Stimulated activated CD8-positive, alpha-beta memory T cell treated with anti-CD3 and anti-CD28 coated beads, Interleukin-7, amount 100 ng/mL, for 24 hours (primary cell): ENCODE measurements at regions not wholly inside any gene's neighbourhood (a gene's known extent, or its start where the extent isn't known, plus 50 kb on each side); places are given as distances from the start of the nearest gene placed in this dataset.
"Not testable (repeated sequence)": the region's sequence is repeated elsewhere in the genome, so short reads cannot be mapped to it uniquely, and the experiment has no call there.

Experiments
- DNase-seq: peaks from one replicate; pipeline ENCODE4 v3.0.0-alpha.2; 2020; ENCODE audit warnings: low read depth

DNA sequence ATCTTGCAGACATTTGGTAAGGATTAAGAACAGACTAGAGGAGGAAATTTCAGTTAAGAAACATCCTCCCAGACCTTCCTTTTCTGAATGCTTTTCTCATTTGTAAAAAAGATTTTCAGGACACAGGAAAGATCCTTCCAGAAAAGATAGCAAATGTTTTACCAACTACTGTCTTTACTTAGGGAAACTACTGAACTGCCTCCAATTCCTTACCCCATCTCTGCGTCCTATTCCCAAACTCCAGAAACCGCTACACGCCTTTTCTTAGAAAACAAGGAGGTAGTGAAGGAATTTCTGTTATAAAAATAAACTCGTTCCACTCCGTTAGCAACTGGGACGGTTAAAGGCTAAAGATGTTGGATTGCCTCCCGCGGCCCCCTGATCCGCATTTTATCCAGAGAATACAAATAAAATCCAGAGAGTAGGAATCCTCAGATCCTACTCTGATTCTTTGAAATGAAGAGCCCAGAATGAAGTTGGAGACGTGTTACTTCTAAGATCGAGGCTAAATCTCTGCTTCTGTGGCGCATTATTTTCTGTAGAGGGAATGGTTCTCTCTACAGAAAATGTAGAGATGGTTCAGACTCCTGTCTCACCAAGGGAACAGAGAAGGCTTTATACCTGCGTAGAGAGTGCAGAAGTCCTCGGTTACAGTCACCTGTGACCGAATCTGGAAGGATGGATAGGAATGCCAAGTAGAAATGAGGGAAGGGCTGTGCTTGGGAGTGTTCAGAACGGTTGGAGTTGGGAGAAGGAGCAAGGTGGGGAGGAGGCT lies 133.0 kb downstream of the GPX5 start:
- no peak for DNase-seq

DNA sequence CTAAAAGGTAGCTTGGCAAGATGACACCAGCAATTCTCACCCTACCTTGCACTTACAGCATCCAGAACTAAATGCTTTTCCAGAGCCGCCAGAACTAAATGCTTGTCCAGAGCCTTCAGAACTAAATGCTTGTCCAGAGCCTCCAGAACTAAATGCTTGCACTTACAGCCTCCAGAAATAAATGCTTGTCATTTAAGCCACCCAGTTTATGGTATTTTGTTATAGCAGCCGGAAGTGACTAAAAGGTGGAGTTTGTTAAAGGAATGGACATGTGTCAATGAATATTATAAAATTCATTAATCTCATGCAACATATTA lies 133.5 kb downstream of the GPX5 start:
- DNase-seq, result no peak

DNA sequence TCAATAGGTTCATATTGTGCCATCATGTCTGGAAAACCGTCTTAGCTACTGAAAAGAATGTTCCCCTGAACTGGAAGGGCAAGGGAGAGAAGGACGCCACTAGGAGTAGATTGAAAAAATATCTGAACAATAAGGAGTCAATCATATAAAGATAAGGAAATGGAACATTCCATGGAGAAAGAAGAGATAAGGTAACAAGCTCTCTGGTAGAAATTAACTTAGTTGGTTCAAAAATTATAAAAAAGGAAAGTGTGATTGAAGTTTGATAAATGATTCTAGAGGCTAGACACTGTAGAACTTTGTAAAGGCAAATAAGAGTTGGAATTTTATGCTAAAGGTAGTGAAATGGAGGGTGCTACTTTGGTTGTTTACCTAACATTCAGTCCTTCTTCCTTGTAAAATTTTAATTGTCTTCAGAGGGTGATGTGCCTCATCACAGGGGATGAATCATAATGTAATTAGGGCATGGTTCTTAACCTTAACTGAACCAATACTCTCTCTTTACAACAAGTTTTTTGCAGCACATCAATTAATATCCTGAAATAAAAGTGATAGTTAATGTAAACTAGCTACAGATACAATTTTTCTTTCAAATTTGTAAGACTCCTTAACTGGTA lies 135.5 kb downstream of the GPX5 start:
- no peak for DNase-seq

GRCh38 chr6:28664870-28665396 lies 139.3 kb downstream of the GPX5 start:
- no peak for DNase-seq

- DNase-seq, result no peak
Measured at GRCh38 chr6:28673417-28673786, 147.7 kb downstream of the GPX5 start.

- peak; percentile 50 for DNase-seq
Measured at GRCh38 chr6:28673787-28674671, 148.3 kb downstream of the GPX5 start.

- no peak for DNase-seq
Measured at GRCh38 chr6:28675600-28675999, 149.9 kb downstream of the GPX5 start.

- no peak for DNase-seq
Measured at GRCh38 chr6:28682542-28682941, 156.9 kb downstream of the GPX5 start.

DNA sequence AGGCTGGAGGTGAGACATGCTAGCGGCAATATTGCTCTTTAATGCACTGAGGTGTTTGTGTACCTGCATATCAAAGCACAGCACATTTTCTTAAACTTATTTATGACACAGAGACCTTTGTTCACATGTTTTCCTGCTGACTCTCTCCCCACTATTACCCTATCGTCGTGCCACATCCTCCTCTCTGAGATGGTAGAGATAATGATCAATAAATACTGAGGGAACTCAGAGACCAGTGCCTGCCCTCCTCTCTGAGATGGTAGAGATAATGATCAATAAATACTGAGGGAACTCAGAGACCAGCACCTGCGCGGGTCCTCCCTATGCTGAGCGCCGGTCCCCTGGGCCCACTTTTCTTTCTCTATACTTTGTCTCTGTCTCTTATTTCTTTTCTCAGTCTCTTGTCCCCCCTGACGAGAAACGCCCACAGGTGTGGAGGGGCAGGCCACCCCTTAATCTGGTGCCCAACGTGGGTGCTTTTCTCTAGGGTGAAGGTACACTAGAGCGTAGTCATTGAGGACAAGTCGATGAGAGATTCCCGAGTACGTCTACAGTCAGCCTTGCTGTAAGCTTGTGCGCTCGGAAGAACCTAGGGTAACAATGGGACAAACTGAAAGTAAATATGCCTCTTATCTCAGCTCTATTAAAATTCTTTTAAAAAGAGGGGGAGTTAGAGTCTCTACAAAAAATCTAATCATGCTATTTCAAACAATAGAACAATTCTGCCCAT lies 157.4 kb downstream of the GPX5 start:
- DNase-seq, result not testable (repeated sequence)

GRCh38 chr6:28683945-28684538 lies 158.4 kb downstream of the GPX5 start:
- no peak for DNase-seq

DNA sequence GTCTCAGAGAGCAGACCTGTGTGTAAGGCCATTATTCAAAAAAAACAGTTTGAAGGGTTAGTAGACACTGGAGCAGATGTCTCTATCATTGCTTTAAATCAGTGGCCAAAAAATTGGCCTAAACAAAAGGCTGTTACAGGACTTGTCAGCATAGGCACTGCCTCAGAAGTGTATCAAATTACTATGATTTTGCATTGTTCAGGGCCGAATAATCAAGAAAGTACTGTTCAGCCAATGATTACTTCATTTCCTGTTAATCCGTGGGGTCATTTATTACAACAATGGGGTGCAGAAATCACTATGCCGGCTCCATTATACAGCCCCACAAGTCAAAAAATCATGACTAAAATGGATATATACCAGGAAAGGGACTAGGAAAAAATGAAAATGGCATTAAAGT lies 160.3 kb downstream of the GPX5 start:
- not testable (repeated sequence) for DNase-seq

GRCh38 chr6:28686446-28687027 lies 160.9 kb downstream of the GPX5 start:
- DNase-seq, result not testable (repeated sequence)

GRCh38 chr6:28687309-28687981 lies 161.8 kb downstream of the GPX5 start:
- not testable (repeated sequence) for DNase-seq

DNA sequence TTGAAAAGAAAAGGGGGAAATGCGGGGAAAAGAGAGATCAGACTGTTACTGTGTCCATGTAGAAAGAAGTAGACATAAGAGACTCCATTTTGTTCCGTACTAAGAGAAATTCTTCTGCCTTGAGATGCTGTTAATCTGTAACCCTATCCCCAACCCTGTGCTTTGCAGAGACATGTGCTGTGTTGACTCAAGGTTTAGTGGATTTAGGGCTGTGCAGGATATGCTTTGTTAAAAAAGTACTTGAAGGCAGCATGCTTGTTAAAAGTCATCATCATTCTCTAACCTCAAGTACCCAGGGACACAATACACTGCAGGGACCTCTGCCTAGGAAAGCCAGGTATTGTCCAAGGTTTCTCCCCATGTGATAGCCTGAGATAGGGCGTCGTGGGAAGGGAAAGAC lies 166.3 kb downstream of the GPX5 start:
- DNase-seq, result not testable (repeated sequence)

- no peak for DNase-seq
Measured at GRCh38 chr6:28693033-28693750, 167.5 kb downstream of the GPX5 start.

GRCh38 chr6:28693751-28694443 lies 168.2 kb downstream of the GPX5 start:
- no peak for DNase-seq

DNA sequence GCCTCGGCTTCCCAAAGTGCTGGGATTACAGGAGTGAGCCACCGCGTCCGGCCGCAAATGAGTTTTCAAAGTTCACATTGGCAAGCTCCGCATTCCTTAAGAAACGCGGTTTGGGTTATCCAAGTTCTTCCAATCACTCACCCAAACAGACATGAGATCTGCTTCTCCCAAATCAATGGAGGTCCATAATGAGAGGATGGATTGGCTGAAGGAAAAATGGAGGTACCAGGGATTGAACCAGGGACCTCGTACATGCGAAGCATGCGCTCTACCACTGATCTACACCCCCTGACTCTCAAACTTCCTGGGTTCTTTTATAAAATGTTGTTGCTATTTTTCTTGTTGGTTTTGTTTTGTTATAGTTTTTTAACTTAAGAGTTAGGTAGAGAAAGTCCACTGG lies 170.0 kb downstream of the GPX5 start:
- no peak for DNase-seq

DNA sequence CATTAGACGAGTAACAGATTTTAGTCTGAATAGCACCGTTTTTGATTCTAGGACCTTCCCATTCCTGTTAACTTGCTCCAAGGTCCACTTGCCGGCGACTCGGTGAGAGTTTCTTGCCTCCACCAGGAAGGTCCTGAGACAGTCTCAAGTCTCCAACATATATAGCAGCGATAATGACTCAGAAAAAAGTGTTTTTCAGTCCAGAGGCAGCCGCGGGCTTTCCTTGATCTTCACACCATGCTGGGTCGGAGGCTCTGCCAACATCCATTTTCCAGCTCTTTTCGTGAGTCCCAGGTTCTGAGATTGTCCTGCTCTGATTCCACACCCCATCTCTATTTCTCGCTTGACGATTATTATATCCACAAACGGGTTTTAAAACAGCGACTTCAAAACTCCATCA lies 170.5 kb downstream of the GPX5 start:
- DNase-seq, result no peak

GRCh38 chr6:28696682-28697081 lies 171.0 kb downstream of the GPX5 start:
- no peak for DNase-seq
